Lower leg skin (tissue), 3 donors: ENCODE measurements at regions not wholly inside any gene's neighbourhood (a gene's known extent, or its start where the extent isn't known, plus 50 kb on each side); places are given as distances from the start of the nearest gene placed in this dataset.
"Not testable (repeated sequence)": the region's sequence is repeated elsewhere in the genome, so short reads cannot be mapped to it uniquely, and the experiment has no call there.

Experiments used
- POLR2A ChIP-seq, 2 donors: fragments of 450-650 bp; IDR thresholded peaks; one replicate each; pipeline ENCODE4 v1.6.1; 2016 to 2017; ENCODE audit warnings: antibody characterized with exemption in 2 of 2, mild to moderate bottlenecking in 1 of 2, moderate library complexity in 1 of 2
- TF ChIP-seq, protein P1 (sequence below), 3 donors: fragments of 450-650 bp; IDR thresholded peaks; one replicate each; pipeline ENCODE4 v1.5.1; 2016; ENCODE audit warnings: antibody characterized with exemption in 3 of 3, mild to moderate bottlenecking in 3 of 3, moderate library complexity in 2 of 3

DNA sequence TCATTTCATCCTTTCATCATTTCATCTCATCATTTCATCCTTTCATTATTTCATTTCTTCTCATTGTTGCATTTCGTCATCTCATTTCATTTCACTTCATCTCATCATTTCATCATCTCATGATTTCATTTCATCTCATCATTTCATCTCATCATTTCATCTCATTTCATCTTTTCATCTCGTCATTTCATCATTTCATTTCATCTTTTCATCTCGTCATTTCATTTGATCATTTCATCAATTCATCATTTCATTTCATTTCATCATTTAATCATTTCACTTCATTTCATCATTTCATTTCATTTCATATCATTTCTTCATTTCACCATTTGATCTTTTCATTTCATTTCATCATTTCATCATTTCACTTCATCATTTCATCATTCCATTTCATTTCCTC lies 131.3 kb upstream of the TP53TG3 start:
- TF ChIP-seq, protein P1, sequence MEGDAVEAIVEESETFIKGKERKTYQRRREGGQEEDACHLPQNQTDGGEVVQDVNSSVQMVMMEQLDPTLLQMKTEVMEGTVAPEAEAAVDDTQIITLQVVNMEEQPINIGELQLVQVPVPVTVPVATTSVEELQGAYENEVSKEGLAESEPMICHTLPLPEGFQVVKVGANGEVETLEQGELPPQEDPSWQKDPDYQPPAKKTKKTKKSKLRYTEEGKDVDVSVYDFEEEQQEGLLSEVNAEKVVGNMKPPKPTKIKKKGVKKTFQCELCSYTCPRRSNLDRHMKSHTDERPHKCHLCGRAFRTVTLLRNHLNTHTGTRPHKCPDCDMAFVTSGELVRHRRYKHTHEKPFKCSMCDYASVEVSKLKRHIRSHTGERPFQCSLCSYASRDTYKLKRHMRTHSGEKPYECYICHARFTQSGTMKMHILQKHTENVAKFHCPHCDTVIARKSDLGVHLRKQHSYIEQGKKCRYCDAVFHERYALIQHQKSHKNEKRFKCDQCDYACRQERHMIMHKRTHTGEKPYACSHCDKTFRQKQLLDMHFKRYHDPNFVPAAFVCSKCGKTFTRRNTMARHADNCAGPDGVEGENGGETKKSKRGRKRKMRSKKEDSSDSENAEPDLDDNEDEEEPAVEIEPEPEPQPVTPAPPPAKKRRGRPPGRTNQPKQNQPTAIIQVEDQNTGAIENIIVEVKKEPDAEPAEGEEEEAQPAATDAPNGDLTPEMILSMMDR (IDR thresholded peaks at IDR 0.05), result not testable (repeated sequence)
- TF ChIP-seq POLR2A (IDR thresholded peaks at IDR 0.05), result not testable (repeated sequence)
